Left ventricle myocardium inferior (tissue), 1 donor: ENCODE measurements at regions not wholly inside any gene's neighbourhood (a gene's known extent, or its start where the extent isn't known, plus 50 kb on each side); places are given as distances from the start of the nearest gene placed in this dataset.
"Not testable (repeated sequence)": the region's sequence is repeated elsewhere in the genome, so short reads cannot be mapped to it uniquely, and the experiment has no call there.

Experiments used
- DNase-seq: peaks from one replicate; pipeline ENCODE4 v3.0.0-alpha.2; 2020
- H3K27ac ChIP-seq: fragments of 200-600 bp; replicated peaks from 2 replicates; pipeline ENCODE4 v1.8.0; 2021
- H3K27me3 ChIP-seq: fragments of 200-600 bp; 2 replicates; pipeline ENCODE4 v1.8.0; 2021; ENCODE audit warnings: low read depth
- H3K36me3 ChIP-seq: fragments of 200-600 bp; 2 replicates; pipeline ENCODE4 v1.8.0; 2021
- H3K4me1 ChIP-seq: fragments of 200-600 bp; 2 replicates; pipeline ENCODE4 v1.8.0; 2021
- H3K4me3 ChIP-seq: fragments of 200-600 bp; 2 replicates; pipeline ENCODE4 v1.8.0; 2021; ENCODE audit warnings: mild to moderate bottlenecking, moderate library complexity
- H3K9me3 ChIP-seq: fragments of 200-600 bp; replicated peaks from 2 replicates; pipeline ENCODE4 v1.8.0; 2021
- CTCF ChIP-seq: fragments of 200-600 bp; IDR thresholded peaks from 2 replicates; pipeline ENCODE4 v1.8.0; 2021; ENCODE audit warnings: antibody characterized with exemption, mild to moderate bottlenecking, borderline replicate concordance
- intact Hi-C: fragments of 100-400 bp; cut with micrococcal nuclease; formaldehyde crosslinking; loops from one replicate; pipeline ENCODE4 v1.11.0; 2022
- donor health status: DM: no; HTN: yes; CAD: no; lungs with severe emphysema.

DNA sequence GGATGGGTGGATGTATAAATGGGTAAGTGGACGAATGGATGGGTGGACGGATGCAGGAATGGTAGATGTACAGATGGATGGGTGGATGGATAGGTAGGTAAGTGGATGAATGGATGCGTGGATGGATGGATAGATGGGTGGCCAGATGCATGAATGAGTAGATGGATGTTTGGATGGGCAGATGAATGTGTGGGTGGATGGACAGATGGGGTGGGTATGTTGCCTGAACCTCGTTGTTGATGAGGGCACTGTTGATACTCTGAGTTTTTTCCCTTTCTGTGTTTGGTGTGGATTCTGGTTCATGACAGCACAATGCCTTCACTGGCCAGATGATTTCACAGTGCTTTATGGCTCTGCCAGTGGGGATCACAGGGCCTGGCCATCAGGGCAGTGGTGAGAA, 208.3 kb downstream of the NPIPB11 start:
- DNase-seq, result no peak
- H3K4me3 ChIP-seq, result no peak overlapping the region
- TF ChIP-seq CTCF, result no peak
- intact Hi-C loops, result no loop called here
- H3K27me3 ChIP-seq, result no peaks in the 10 kb centered on the region
- no peaks in the 10 kb centered on the region for H3K9me3 ChIP-seq
- no peaks in the 10 kb centered on the region for H3K36me3 ChIP-seq
- no peak overlapping the region for H3K27ac ChIP-seq
- H3K4me1 ChIP-seq, result peaks cover 19% of the 10 kb centered on the region

DNA sequence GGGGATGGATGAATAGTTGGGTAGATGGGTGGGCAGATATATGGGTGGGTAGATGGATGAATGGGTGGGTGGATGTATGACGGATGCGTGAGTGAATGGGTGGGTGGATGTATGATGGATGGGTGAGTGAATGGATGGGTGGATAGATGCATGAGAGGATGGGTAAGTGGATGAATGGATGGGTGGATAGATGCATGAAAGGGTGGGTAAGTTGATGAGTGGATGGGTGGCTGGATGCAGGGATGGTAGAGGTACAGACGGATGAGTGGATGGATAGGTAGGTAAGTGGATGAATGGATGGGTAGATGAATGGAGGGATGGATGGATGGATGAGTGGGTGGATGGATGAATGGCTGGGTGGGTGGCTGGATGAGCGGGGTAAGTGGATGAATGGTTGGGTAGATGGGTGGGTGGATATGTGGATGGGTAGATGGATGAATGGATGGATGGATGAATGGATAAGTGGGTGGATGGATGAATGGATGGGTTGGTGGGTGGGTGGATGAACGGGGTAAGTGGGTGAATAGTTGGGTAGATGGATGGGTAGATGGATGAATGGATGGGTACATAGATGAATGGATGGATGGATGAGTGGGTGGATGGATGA, 208.9 kb downstream of the NPIPB11 start:
- intact Hi-C loops, H3K4me3 ChIP-seq: not testable (repeated sequence)

DNA sequence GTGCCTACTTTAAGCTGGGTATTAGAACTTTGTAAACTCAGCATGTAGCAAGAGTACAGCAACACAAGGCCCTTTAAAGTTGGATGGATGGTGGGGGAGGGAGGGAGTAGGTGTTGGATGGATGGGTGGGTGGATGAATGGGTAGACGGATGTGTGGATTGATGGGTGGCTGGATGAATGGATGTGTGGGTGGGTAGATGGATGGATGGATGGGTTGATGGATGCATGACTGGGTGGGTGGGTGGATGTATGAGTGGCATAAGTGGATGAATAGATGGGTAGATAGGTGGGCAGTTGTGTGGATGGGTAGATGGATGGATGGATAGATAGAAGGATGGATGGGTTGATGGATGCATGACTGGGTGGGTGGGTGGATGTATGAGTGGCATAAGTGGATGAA, 209.8 kb downstream of the NPIPB11 start:
- H3K4me1 ChIP-seq, result peaks cover 19% of the 10 kb centered on the region
- H3K27ac ChIP-seq, H3K27me3 ChIP-seq, H3K9me3 ChIP-seq, DNase-seq, H3K4me3 ChIP-seq, H3K36me3 ChIP-seq, intact Hi-C loops: not testable (repeated sequence)

More for the DNA sequence above, 208.9 kb downstream of the NPIPB11 start:
- peaks cover 19% of the 10 kb centered on the region for H3K4me1 ChIP-seq
- H3K9me3 ChIP-seq, DNase-seq, H3K36me3 ChIP-seq, H3K27me3 ChIP-seq, H3K27ac ChIP-seq: not testable (repeated sequence)

- DNase-seq, intact Hi-C loops, H3K36me3 ChIP-seq, H3K4me1 ChIP-seq, H3K9me3 ChIP-seq, H3K27me3 ChIP-seq: not testable (repeated sequence)
- H3K4me3 ChIP-seq, result peak overlapping the region; percentile 12
- peak overlapping the region; percentile 61 for H3K27ac ChIP-seq
These were observed 210.4 kb downstream of the LAT start for GRCh38 chr16:29195116-29195872.

GRCh38 chr16:29194185-29194844, 209.5 kb downstream of the LAT start:
- DNase-seq, result not testable (repeated sequence)

GRCh38 chr16:29193634-29194033, 208.8 kb downstream of the LAT start:
- H3K36me3 ChIP-seq, H3K9me3 ChIP-seq, H3K27ac ChIP-seq: not testable (repeated sequence)

More at GRCh38 chr16:29194185-29194844, 209.5 kb downstream of the LAT start:
- H3K4me3 ChIP-seq, H3K27ac ChIP-seq, intact Hi-C loops, H3K27me3 ChIP-seq, H3K4me1 ChIP-seq, H3K36me3 ChIP-seq, H3K9me3 ChIP-seq: not testable (repeated sequence)

GRCh38 chr16:29193248-29193574, 208.4 kb downstream of the LAT start:
- H3K27ac ChIP-seq, H3K4me1 ChIP-seq, H3K4me3 ChIP-seq, H3K9me3 ChIP-seq, H3K36me3 ChIP-seq, H3K27me3 ChIP-seq, DNase-seq, intact Hi-C loops: not testable (repeated sequence)

More at GRCh38 chr16:29193634-29194033, 208.8 kb downstream of the LAT start:
- H3K4me1 ChIP-seq, H3K4me3 ChIP-seq, H3K27me3 ChIP-seq, DNase-seq, intact Hi-C loops: not testable (repeated sequence)

DNA sequence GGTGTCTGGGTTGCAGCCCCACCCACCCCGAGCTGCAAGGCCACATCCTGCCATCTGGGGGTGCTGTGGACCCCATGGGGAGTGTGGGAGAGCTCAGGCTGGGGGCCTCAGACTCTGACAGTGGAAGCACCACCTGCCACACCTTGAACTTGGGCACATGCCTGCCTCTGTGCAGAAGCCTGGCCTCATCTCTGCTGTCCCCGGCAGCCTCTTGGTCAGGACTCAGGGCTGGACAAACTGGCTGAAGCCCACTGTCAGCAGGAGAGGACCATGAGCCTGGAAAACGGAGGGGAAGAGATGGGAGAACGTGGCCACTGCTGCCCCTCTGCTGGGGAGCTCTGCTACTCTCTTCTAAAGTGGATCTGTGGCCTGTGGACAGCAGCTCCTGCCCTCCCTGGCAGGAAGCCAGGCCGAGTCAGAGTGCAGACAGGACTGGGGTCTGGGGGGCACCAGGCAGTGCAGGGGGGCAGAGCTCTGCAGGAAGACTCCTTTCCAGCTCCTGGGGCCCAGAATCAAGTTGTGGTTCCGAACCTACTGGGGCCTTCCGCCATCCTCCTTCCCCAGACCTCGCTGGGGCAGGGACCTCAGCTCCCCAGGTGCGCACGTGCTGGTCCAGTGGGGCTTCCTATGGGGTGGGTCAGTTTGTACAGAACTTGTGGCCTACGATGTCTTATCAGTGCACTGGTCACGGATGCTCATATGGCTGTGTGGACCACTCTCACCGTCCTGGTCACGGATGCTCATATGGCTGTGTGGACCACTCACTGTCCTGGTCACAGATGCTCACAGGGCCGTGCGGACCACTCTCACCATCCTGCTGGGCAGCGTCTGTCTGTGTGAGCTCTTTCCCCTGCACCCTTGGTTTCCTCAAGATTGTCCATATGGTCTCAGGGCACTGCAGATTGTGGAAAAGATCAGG, 207.7 kb downstream of the LAT start:
- DNase-seq, result no peak
- H3K27ac ChIP-seq, result no peak overlapping the region

DNA sequence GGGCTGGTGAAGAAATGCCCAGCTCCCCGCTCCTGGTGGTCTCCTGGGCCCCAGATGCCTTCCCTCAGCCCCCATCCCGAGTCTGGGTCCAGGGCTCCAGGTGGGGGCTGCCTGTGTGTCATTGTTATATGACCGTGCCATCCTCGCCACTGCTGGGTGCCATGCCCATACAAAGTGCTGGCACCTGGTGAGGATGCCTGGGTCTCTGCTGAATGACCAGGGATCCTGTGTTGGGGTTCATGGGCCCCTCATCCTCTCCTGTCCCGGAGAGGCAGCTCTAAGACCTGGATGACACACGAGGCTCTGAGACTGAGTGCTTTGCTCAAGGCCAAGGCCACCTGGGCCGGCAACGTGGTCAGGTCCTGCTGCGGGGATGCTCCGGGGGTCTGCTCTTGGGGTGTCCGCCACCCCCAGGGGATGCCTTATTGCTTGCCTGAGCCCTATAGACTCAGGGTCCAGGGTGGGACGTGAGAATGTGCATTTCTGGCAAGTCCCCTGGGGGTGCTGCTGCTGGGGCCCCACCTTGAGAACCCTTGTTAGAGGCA, 206.9 kb downstream of the LAT start:
- H3K36me3 ChIP-seq, intact Hi-C loops, DNase-seq, H3K9me3 ChIP-seq, H3K27me3 ChIP-seq, H3K27ac ChIP-seq, H3K4me1 ChIP-seq, H3K4me3 ChIP-seq: not testable (repeated sequence)

More for the DNA sequence above, 207.7 kb downstream of the LAT start:
- no peaks in the 10 kb centered on the region for H3K36me3 ChIP-seq
- H3K4me3 ChIP-seq, result no peak overlapping the region
- H3K4me1 ChIP-seq, result no peaks in the 10 kb centered on the region
- H3K27me3 ChIP-seq, result no peaks in the 10 kb centered on the region
- intact Hi-C loops, result no loop called here
- TF ChIP-seq CTCF, result no peak
- no peaks in the 10 kb centered on the region for H3K9me3 ChIP-seq

- H3K4me1 ChIP-seq, H3K36me3 ChIP-seq, intact Hi-C loops, H3K9me3 ChIP-seq, H3K4me3 ChIP-seq, H3K27me3 ChIP-seq, H3K27ac ChIP-seq, DNase-seq: not testable (repeated sequence)
These were observed 205.9 kb downstream of the LAT start for GRCh38 chr16:29190553-29191431.
